ENCODE measurements at regions not wholly inside any gene's neighbourhood (a gene's known extent, or its start where the extent isn't known, plus 50 kb on each side); places are given as distances from the start of the nearest gene placed in this dataset.

- in situ Hi-C loops (cut with MboI; ENCODE audit: low pct_unique_long_range_greater_than_20kb, low sequenced_read_pairs, unreplicated experiment): no loop called here
- TF ChIP-seq, protein P1, sequence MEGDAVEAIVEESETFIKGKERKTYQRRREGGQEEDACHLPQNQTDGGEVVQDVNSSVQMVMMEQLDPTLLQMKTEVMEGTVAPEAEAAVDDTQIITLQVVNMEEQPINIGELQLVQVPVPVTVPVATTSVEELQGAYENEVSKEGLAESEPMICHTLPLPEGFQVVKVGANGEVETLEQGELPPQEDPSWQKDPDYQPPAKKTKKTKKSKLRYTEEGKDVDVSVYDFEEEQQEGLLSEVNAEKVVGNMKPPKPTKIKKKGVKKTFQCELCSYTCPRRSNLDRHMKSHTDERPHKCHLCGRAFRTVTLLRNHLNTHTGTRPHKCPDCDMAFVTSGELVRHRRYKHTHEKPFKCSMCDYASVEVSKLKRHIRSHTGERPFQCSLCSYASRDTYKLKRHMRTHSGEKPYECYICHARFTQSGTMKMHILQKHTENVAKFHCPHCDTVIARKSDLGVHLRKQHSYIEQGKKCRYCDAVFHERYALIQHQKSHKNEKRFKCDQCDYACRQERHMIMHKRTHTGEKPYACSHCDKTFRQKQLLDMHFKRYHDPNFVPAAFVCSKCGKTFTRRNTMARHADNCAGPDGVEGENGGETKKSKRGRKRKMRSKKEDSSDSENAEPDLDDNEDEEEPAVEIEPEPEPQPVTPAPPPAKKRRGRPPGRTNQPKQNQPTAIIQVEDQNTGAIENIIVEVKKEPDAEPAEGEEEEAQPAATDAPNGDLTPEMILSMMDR (IDR thresholded peaks at IDR 0.05; ENCODE audit: extremely low read depth, insufficient read depth, missing control alignments): no peak
- DNase-seq (ENCODE audit: low spot score): no peak
These were observed 123.3 kb downstream of the QRSL1 start for GRCh38 chr6:106752641-106753040.

DNA sequence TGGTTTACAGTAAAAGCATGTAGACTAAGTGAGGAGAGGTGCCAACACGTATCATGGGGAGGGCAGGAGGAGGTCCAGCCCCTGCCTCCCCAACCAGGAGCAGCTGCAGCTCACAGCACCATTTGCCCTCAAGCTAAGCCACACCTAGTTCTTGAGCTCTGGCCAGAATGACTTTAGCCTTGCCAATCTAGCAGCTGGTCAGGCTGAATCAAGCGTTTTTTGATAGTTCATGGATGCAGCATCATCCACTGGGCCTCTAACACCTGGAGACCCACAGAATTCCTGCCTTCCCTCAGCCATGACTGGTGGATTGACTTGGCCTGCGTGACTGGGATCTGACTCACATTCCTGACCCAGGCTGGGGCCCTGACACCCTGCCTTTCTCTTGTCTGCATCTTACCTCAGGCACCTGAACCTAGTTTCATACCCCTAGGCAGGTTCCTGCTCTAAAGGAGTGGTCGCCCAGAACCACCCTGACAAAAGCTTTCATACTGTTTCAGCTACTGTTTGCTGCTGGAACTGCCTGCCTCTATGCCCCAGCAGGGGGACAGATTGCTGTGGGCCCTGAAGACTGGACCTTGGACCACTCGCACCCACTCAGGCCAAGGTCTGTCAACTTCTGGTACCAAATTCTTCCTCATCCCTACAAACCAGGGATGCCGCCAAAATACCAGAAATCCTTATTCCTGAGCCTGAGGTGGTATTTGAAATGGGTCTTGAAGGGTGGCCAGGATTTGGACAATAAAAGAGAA is 122.3 kb downstream of the QRSL1 start:
- DNase-seq (ENCODE audit: low spot score): no peak
- TF ChIP-seq, protein P1 (IDR thresholded peaks at IDR 0.05; ENCODE audit: extremely low read depth, insufficient read depth, missing control alignments): no peak
- in situ Hi-C loops (cut with MboI; ENCODE audit: low pct_unique_long_range_greater_than_20kb, low sequenced_read_pairs, unreplicated experiment): no loop called here

GRCh38 chr6:106750946-106751345 is 121.6 kb downstream of the QRSL1 start:
- DNase-seq (ENCODE audit: low spot score): no peak
- in situ Hi-C loops (cut with MboI; ENCODE audit: low pct_unique_long_range_greater_than_20kb, low sequenced_read_pairs, unreplicated experiment): no loop called here
- TF ChIP-seq, protein P1 (IDR thresholded peaks at IDR 0.05; ENCODE audit: extremely low read depth, insufficient read depth, missing control alignments): no peak

DNA sequence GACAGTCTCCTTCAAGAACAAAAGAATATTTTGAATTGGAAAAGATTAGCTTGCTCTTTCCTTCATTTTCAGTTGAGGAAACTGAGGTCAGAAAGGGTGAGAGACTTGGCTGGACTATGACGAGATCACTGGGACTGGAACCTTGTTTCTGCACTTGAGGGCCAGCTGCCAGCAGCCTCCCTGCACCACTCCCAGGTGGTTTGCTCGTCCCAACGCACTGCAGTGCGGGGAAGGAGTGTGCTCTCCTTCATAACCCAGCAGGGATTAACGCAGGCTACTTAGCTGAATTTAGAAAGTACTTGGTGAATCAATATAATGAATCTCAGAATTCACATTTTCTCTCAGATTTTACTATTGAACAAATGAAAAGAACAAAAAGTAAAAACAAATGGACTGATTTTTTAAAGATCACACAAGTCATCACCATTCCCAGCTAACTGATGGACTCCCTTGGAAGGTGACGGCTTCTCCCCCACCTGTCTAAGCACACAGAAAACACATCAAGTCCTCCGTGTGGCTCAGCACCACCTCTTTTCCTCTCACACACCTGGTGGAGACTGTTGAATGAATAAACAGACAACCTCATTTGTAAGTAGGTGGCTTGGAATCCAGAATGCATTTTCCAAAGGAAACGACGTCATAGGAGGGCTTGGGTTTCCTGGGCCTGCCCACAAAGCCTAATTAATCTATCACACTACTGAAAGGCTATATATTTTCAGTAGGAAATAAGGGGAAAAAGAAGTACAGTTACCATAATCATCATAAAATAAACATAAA is 121.0 kb downstream of the QRSL1 start:
- in situ Hi-C loops (cut with MboI; ENCODE audit: low pct_unique_long_range_greater_than_20kb, low sequenced_read_pairs, unreplicated experiment): no loop called here
- TF ChIP-seq, protein P1 (IDR thresholded peaks at IDR 0.05; ENCODE audit: extremely low read depth, insufficient read depth, missing control alignments): no peak
- no peak for DNase-seq (ENCODE audit: low spot score)

- no peak for DNase-seq (ENCODE audit: low spot score)
- in situ Hi-C loops (cut with MboI; ENCODE audit: low pct_unique_long_range_greater_than_20kb, low sequenced_read_pairs, unreplicated experiment): no loop called here
- TF ChIP-seq, protein P1 (IDR thresholded peaks at IDR 0.05; ENCODE audit: extremely low read depth, insufficient read depth, missing control alignments): no peak
These were observed 120.2 kb downstream of the QRSL1 start for GRCh38 chr6:106749609-106750008.

DNA sequence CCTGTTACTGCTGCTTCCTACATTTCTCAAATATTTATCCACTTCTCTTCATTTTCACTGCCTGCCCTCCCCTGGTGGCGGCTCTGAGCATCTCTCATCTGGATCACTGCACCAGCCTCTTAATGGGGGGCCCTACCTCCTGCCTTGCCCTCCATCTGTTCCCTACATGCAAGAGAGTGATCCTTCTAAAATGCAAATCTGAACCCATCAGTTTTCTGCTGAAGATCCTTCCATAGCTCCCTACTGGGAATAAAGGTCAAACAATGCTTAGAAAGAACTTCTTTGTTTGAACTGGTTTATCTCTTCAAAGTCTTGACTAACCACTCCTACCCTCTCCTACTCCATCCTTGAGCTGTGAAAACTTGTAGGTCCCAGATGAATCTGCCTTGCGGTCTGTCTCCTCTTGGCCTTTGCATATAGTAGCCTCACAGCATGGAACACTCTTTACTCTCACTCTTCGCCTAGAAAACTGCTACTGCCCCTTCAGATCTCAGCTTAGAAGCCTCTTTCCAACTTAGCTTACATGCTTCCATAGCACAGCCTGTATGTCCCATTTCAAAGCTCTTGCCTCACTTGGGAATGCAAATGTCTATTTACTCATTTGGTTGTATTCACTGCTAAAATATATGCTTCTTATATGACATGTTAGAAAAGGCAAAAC is 119.3 kb downstream of the QRSL1 start:
- TF ChIP-seq, protein P1 (IDR thresholded peaks at IDR 0.05; ENCODE audit: extremely low read depth, insufficient read depth, missing control alignments): no peak
- DNase-seq (ENCODE audit: low spot score): no peak
- in situ Hi-C loops (cut with MboI; ENCODE audit: low pct_unique_long_range_greater_than_20kb, low sequenced_read_pairs, unreplicated experiment): no loop called here
